Epidermal melanocyte (primary cell): ENCODE measurements at regions not wholly inside any gene's neighbourhood (a gene's known extent, or its start where the extent isn't known, plus 50 kb on each side); places are given as distances from the start of the nearest gene placed in this dataset.
"Not testable (repeated sequence)": the region's sequence is repeated elsewhere in the genome, so short reads cannot be mapped to it uniquely, and the experiment has no call there.

Experiments used
- DNase-seq: peaks from one replicate; pipeline ENCODE4 v3.0.0; 2011; ENCODE audit warnings: low spot score; ENCODE audit not compliant: insufficient read length

GRCh38 chr2:160550048-160550447 is 56.4 kb upstream of the RBMS1 start:
- no peak for DNase-seq

- DNase-seq = no peak
These were observed 57.7 kb upstream of the RBMS1 start for GRCh38 chr2:160551259-160551658.

GRCh38 chr2:160555420-160556071 is 61.9 kb upstream of the RBMS1 start:
- DNase-seq = no peak

GRCh38 chr2:160557903-160558302 is 64.3 kb upstream of the RBMS1 start:
- no peak for DNase-seq

- no peak for DNase-seq
These were observed 64.9 kb upstream of the RBMS1 start for GRCh38 chr2:160558531-160558930.

GRCh38 chr2:160561551-160562295 is 68.1 kb upstream of the RBMS1 start:
- DNase-seq = no peak

GRCh38 chr2:160562730-160563129 is 69.1 kb upstream of the RBMS1 start:
- no peak for DNase-seq

- DNase-seq = no peak
These were observed 71.0 kb upstream of the RBMS1 start for GRCh38 chr2:160564591-160564990.

GRCh38 chr2:160565099-160565845 is 71.7 kb upstream of the RBMS1 start:
- no peak for DNase-seq

GRCh38 chr2:160566717-160567116 is 73.1 kb upstream of the RBMS1 start:
- no peak for DNase-seq

GRCh38 chr2:160568856-160569255 is 75.2 kb upstream of the RBMS1 start:
- no peak for DNase-seq

GRCh38 chr2:160570376-160570775 is 76.8 kb upstream of the RBMS1 start:
- no peak for DNase-seq

- no peak for DNase-seq
These were observed 81.0 kb upstream of the RBMS1 start for GRCh38 chr2:160574468-160575140.

- DNase-seq = no peak
These were observed 81.8 kb upstream of the RBMS1 start for GRCh38 chr2:160575368-160575767.

- DNase-seq = no peak
These were observed 82.5 kb upstream of the RBMS1 start for GRCh38 chr2:160576054-160576499.

GRCh38 chr2:160577081-160577480 is 83.5 kb upstream of the RBMS1 start:
- not testable (repeated sequence) for DNase-seq

GRCh38 chr2:160581035-160581434 is 87.4 kb upstream of the RBMS1 start:
- no peak for DNase-seq

- DNase-seq = no peak
These were observed 87.8 kb upstream of the RBMS1 start for GRCh38 chr2:160581448-160581847.

GRCh38 chr2:160582081-160582480 is 88.5 kb upstream of the RBMS1 start:
- DNase-seq = no peak

- peak; percentile 58 for DNase-seq
These were observed 89.0 kb upstream of the RBMS1 start for GRCh38 chr2:160582490-160583145.

GRCh38 chr2:160583146-160583535 is 89.5 kb upstream of the RBMS1 start:
- no peak for DNase-seq
